AML-193 (cell line): ENCODE measurements at regions not wholly inside any gene's neighbourhood (a gene's known extent, or its start where the extent isn't known, plus 50 kb on each side); places are given as distances from the start of the nearest gene placed in this dataset.
"Not testable (repeated sequence)": the region's sequence is repeated elsewhere in the genome, so short reads cannot be mapped to it uniquely, and the experiment has no call there.

Experiments
- DNase-seq, 2 experiments: peaks; one replicate each; lab custom pipeline; 2025; lab: John Stamatoyannopoulos, UW

DNA sequence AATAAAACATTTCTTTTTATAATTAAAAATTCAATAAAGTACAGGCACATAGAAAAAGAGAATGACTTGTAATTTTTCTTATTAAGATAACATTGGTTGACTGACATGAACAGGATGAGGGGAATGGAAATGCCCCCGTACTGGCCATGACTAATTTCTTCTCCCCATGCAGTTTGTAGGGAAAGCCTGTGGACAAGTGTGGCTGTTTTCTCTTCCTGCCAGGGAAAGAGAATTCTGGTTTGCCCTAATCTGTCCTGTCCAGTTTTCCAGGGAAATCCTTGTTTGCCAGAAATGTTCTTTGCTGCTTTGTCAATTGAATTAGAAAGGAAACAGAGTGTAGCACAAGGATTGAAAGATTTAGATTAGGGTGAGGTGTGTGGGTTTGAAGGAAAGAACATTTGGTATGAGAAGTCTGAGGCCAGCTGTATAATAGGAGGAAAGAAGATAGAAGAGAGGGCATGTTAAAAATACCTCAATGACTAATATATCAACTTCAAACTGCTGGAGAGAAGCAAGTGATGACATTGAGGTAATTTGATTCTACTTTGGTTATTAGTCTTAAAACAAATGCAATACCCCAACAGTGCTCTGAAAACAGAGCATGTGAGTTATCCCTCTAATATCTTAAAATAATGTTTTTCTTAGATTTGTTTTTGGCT is 593.9 kb upstream of the ZNF804A start:
- no peak for DNase-seq

DNA sequence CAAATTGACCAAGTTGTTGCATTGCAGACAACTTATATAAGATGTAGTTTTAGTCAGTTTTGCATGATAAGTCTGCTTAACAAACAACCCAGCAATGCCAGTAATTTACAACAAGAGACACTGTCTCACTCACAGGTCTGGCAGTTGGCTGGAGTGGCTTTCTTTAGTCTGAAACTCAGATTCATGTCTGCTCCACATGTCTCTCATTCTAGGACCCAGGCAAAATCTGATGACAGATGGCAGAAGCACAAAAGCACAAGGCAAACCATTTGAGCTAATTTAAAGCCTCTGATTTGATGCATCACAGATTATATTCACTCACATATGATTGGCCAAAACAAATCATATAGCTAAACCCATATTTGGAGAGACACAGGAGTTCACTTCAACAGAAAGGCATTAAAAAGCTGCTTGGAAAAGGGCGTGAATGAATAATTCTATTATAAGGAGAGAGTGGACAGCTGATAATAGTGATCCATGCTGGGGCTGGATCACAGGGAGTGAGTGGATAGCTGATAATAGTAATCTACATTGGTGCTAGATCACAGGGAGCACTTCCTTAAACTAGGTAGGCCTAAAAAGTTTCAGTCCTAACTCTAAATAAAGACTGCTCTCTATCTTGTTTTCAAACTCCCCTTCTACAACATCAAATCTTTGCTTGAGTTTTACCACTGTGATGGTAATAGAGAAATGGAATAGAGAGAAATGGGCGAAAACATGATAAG is 593.2 kb upstream of the ZNF804A start:
- no peak for DNase-seq

DNA sequence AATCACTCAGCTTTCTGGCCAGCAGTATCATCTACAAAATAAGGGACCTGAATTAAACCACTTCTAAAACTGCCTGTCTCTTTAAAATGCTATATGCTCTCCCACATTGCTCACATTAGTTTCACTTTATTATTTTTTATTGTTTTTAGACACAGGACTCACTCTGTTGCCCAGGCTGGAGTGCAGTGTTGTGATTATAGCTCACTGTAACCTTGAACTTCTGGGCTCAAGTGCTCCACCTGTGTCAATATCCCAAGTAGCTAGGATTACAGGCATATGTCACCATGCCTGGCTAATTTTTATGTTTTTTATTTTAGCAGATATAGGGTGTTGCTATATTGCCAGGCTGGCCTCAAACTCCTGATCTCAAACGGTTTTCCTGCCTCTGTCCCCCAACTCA is 591.3 kb upstream of the ZNF804A start:
- DNase-seq, result no peak

DNA sequence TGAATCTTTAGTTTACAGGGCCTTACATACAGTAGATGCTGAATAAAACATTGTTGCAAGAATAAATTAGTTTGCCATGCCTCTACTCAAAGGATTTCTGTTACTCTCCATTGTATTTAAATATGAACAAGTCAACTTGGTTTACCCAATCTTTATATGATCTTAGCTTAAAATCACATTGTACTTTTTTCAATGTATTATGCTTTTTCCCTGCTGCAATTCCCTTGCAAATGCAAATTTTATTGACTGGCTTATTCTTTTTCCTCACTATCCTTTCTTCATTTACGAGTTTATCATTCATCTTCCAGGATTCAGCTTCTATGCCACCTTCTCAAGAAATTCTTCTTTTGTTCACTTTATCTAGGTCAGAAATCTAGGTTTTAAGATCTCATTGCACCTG is 571.4 kb upstream of the ZNF804A start:
- no peak for DNase-seq

DNA sequence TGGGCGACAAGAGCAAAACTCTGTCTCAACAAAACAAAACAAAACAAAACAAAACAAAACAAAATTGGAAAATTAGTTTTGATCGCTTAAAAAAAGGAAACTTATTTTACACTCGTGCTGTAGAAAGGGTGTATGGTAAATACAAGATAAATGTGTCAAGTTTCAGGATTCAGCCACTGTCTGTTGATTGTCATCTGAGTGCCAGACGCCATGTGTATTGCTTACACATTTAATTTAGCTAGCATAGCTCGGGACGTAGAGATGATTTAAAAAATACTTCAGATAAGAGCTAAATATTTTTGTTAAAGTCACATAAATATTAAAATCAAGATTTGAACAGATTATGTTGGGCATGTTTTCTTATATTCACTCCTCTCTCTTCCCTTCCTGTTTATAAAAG is 568.1 kb upstream of the ZNF804A start:
- DNase-seq, result no peak

DNA sequence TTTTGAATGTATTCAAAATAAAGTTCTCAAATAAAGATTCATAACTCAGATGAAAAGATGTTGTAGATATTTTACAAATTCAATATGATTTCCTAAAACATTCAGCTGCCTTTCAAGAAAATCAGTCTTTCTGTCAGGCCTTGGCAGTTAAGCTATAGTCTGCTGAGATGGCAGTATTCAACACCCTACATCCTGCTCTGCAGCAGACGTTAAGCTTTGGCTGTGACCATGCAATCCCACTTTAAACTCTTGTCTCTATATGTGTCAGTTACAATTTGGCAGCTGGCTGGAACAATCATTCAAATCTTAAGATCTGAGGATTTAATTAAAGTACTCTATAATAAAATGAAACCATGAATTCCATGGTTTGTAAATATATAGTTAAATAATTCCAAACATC is 567.3 kb upstream of the ZNF804A start:
- no peak for DNase-seq

DNA sequence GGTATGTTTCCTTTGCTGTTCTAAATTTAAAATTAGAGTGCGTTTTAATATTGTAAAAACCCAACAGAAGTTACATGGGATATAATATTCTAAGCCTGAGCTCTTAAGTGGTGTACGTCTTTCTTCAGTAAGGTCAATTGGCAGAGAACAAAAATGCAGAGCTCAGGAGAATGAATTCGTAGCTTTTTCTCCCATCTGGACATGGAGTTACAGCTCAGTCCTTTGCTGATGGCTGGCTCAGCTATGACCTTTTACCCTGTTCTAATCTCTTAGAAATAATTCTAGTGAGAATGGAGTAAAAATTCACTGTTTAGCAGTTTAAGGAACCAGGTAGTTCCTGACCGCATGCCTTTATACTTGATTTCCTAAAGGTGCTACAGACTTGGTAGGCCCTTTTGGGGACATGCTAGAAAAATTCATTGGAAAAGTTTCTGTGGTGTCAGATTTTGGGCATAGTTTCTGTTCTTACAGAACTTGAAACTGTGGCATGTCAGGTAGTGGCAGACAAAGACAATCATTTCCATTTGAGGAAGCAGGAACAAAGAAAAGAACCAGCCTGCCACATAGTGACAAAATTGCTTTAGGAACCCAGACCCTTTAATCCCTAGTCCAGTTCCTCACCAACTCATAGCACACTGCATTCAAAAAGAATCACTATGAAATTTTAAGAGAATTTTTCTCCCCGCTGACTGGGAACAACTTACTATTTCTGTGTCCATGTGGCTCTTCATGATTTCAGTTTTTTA is 566.8 kb upstream of the ZNF804A start:
- DNase-seq, result no peak

DNA sequence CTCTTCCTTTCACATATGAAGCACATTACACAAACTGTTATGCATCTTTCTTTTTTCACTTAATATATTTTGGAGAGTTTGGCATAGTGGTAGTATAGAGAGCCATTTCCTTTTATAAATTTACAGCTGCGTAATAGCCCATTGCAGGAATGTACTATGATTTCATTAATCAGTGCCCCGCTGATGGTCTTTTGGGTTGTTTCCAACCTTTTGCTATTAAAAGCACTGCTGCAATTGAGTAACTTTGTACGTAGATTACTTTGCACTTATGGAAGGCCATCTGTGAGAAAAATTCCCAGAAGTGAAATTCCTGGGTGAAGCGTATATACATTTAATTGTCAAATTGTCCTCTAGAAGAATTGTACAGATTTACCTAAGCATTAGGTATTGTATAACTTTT is 565.3 kb upstream of the ZNF804A start:
- no peak for DNase-seq

DNA sequence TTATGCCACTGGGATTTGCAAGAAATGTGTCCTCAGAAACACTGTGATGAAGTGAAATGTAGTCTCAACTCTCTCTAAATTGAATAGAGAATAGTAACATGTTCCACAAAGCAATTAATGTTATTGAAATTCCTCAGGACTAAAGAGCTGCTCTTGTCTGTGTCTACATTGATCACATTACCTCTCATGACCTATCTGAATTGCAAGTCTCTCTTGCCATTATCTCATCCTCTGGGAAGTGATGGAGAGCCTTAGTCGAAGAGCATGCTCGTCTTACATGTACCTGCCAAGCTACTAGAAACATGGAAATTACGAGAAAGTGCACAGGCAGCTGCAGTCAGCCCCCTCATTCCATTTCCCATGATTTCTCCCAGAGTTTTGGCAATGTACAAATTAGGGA is 561.1 kb upstream of the ZNF804A start:
- DNase-seq, result no peak

DNA sequence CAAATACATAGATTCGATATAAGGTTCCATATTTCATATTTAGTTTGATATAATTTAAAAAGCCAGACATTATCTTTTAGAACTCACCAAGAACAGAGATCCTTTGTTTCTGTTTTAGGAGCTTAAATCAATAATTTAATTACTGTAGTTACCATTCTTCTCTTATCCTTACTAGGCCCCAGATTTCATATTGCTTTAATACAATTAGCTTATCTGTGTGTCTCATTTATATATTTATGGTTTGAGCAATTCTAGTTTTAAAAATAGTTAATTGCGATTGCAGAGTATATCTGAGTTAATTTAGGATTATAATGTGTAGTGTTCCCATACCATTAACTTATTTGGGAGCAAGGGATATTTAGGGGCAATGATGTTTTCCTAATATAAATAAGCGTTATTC is 558.8 kb upstream of the ZNF804A start:
- no peak for DNase-seq

DNA sequence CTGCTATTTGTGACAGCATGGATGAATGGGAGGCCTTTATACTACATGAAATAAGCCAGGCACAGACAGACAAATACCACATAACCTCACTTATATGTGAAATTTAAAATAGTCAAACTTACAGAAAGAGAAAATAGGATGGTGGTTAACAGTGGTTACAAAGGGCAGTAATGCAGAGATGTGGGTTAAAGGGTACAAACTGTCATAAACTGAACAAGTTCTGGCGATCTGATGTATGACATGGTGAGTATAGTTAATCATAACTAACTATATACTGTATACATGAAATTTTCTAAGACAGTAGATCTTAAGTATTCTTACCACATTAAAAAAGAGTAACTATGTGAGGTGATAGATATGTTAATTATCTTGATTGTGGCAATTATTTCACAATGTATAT is 558.1 kb upstream of the ZNF804A start:
- DNase-seq, result no peak

DNA sequence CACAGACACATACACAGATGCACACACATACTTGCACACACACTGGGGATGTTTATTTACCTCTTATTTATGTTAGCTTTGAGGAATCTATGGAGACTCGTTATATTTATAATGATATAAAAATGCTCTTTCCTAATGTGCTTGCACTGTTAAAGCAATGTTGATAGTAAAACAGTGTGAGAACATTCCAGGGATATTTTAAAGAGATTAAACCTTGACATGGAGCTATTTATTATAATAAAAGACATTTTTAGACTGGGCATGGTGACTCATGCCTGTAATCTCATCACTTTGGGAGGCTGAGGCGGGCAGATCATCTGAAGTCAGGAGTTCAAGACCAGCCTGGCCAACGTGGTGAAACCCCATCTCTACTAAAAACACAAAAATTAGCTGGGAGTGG is 557.3 kb upstream of the ZNF804A start:
- no peak for DNase-seq

DNA sequence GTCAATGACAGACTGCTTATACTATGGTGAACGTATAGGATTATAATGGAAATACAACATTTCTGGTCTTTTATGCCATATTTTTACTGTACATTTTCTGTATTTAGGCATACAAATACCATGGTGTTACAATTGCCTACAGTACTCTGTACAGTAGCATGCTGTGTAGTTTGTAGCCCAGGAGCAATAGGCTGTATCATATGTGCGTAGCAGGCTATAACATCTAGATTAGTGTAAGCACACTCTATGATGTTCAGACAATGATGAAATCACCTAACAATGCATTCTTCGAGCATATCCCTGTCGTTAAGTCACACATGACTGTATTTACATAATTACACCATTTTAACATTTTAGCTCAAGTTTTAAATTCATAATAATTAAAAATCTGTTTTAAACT is 556.6 kb upstream of the ZNF804A start:
- DNase-seq, result no peak

DNA sequence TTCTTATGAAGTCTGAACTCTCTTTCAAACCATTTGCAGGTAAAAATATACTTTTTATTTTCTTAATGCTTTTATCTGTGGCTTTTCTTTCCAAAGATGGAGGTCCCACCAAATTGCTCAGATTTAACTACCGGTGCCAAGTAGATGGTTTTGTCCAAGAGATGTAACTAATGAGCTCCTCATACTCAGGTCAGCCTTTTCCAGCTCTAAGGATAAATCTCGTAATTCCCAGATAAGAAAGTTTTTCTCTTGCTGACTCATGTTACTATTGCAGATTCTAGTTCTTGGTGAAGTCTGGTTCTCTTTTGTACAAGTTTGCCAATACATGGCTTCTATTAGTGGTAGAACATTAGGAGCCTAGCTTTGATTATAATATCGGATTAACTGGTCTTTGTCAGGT is 550.8 kb upstream of the ZNF804A start:
- DNase-seq, result no peak

DNA sequence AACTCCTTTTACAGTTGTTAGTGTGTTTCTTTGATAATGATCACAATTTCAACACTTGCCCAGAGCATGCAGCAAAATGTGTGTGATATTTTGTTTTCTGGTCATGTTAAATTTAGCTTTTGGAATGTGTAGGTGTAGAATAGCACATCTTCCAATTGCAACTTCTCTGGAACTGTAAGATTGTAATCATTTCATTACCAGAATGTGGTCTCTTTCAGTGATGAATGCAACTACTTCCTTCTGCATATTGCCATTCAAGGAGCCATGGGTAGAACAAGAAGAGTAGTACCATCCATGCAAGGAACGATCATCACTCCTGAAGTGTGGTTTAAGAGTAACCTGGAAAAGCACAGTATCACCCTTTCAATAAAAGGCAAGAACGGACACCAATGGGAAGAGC is 548.8 kb upstream of the ZNF804A start:
- DNase-seq, result no peak

DNA sequence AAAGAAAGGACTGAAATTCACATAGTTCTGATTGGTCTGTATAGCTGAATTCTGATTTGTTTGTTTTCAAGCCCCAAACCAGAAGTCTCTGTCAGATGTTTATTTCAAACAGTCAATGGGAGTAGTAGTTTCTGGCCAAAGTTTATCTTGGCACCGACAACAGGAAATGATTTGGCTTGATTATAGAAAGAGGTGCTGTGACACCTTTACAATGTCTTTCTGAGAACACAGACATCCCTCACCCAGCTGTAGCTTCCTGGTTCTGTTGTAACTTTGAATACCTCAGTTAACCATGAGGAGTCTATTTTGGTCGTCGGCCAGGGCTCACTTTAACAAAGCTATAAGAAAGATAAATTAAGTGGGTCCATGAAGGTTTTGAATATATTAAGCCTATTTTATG is 545.0 kb upstream of the ZNF804A start:
- no peak for DNase-seq

DNA sequence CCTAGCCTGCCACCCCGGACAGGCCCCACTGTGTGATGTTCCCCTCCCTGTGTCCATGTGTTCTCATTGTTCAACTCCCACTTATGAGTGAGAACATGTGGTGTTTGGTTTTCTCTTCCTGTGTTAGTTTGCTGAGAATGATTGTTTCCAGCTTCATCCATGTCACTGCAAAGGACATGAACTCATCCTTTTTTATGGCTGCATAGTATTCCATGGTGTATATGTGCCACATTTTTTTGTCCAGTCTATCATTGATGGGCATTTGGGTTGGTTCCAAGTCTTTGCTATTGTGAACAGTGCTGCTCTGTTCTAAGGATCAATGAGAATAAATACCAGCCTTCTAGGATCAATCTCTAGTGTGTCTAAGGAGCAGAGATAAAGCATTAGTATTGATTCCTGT is 543.9 kb upstream of the ZNF804A start:
- not testable (repeated sequence) for DNase-seq

DNA sequence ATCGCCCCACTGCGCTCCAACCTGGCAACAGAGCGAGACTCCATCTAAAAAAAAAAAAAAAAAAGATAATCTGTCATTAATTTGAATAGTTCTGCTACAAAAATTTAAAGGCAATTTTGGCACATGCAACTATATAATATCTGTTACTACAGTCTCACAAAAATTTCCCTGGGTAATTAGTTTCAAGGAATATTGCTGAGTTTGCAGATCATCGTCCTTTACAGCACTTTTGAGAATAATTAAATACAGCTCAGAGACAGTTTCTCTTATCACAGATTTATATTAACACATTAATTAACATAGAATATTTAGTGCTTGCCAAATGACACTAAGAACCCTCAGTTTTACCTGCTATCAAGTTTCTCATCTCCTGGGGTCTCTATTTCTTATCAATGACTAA is 540.4 kb upstream of the ZNF804A start:
- DNase-seq, result no peak

DNA sequence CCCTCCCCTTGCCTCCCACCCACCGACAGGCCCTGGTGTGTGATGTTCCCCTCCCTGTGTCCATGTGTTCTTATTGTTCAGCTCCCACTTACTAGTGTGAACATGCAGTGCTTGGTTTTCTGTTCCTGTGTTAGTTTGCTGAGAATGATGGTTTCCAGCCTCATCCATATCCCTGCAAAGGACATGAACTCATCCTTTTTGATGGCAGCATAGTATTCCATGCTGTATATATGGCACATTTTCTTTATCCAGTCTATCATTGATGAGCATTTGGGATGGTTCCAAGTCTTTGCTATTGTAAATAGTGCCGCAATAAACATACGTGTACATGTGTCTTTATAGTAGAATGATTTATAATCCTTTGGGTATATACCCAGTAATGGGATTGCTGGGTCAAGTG is 538.1 kb upstream of the ZNF804A start:
- DNase-seq, result not testable (repeated sequence)

DNA sequence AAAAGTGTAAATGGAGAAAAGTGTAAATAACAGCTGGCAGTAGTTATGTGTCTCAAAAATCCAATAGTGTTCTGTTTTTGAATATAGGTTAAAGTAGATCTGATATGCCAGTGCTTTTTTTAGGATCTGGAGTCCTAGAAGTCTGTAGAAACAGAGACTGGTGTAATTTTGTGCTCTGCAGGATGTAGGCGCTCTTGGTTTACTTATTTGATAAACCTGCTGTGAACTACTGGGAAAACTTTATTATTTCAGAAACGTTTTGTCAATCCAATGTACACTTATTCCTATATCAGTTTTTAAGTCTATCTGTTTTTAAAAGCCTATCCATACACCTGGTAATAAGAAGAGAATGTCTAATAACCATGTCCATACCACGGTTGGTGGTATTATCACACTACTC is 530.8 kb upstream of the ZNF804A start:
- no peak for DNase-seq

DNA sequence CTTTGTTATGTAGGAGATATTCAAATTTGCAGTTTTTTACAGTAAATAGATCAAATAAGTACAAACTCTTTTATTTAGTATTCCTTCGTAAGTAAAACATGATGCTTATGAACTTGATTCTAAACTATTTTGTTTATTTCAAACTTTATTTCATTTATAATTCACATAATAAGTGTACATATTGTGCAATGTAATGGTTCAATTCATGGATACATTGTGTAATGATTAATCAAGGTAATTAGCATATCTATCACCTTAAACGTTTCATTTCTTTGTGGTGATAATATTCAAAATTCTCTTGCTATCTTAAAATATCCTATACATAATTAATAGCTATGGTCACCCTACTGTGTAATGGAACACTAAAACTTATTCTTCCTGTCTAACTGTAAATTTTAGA is 525.9 kb upstream of the ZNF804A start:
- DNase-seq, result no peak

DNA sequence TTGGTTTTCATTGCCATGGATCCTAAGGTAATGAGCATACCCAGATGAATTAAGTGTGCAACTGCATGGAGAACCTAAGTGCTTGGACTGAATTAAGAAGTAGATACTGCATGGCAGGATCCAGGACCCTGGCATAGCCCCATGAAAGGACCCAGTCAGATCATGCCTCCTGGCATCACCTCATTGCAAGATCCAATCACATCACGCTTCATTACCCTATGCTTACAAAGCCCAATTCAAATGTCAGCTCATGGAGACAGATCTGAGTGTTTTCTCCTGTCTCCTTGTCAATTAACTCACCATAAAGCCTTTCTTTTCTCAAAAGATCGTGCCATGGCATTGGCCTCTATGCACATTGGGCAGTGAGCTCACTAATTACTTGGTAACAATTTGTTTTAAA is 519.8 kb upstream of the ZNF804A start:
- no peak for DNase-seq

DNA sequence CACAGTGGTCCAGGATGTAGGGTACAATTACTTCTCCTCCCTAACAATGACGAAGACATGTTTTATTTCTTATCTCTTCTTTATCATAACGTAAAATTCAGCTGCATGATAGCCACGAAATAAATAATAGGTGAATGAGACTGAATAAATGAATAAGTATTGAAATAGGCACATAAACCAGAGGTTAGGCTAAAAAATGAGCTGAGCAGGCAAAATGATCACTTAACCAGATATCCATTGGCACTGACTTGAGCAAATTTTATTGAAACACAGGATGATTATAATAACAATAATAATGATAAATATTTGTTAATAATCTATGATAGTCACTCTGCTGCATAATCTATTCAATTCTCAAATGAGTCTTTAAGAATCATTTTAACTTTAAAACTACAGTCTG is 506.9 kb upstream of the ZNF804A start:
- no peak for DNase-seq
